ENCODE measurements at regions not wholly inside any gene's neighbourhood (a gene's known extent, or its start where the extent isn't known, plus 50 kb on each side); places are given as distances from the start of the nearest gene placed in this dataset. TPM values are rescaled to one million over a fixed set of nuclear protein-coding genes. Genes with fewer than 3 reads are reported as not detected.

- Histone ChIP-seq H2AFZ (ENCODE audit: low read length) (no peak overlapping the region), H3K9me3 (ENCODE audit: low read depth, low read length) (no peaks in the 10 kb centered on the region), H3K27ac (ENCODE audit: low read depth, low read length) (no peak overlapping the region), H3K36me3 (ENCODE audit: insufficient read depth, low read length) (no peaks in the 10 kb centered on the region), H4K20me1 (ENCODE audit: insufficient read depth, low read length) (no peaks in the 10 kb centered on the region), H3K27me3 (ENCODE audit: insufficient read depth, low read length) (no peaks in the 10 kb centered on the region), H3K4me2 (ENCODE audit: insufficient read depth, low read length) (no peak overlapping the region), H3K79me2 (ENCODE audit: insufficient read depth, low read length) (no peaks in the 10 kb centered on the region), H3K4me1 (ENCODE audit: insufficient read depth, low read length) (no peaks in the 10 kb centered on the region), H3K4me3 (ENCODE audit: insufficient read depth, low read length) (no peak overlapping the region)
- DNase-seq (ENCODE audit: insufficient read length, low spot score, missing footprints), result no peak
- no peak for TF ChIP-seq CTCF (IDR thresholded peaks at IDR 0.05; ENCODE audit: extremely low read depth, low read depth, low read length)
These were observed 644.4 kb downstream of the STPG2 start for GRCh38 chr4:97498875-97499274.

- H3K36me3 ChIP-seq (ENCODE audit: insufficient read depth, low read length), result no peaks in the 10 kb centered on the region
These were observed 642.9 kb downstream of the STPG2 start for GRCh38 chr4:97500423-97500822.

GRCh38 chr4:97504713-97505112 lies 638.6 kb downstream of the STPG2 start:
- no peak for TF ChIP-seq CTCF (IDR thresholded peaks at IDR 0.05; ENCODE audit: extremely low read depth, low read depth, low read length)
- Histone ChIP-seq H3K4me2 (ENCODE audit: insufficient read depth, low read length) (no peak overlapping the region), H3K36me3 (ENCODE audit: insufficient read depth, low read length) (no peaks in the 10 kb centered on the region), H3K4me3 (ENCODE audit: insufficient read depth, low read length) (no peak overlapping the region), H3K9me3 (ENCODE audit: low read depth, low read length) (no peaks in the 10 kb centered on the region), H2AFZ (ENCODE audit: low read length) (no peak overlapping the region), H3K79me2 (ENCODE audit: insufficient read depth, low read length) (no peaks in the 10 kb centered on the region), H3K4me1 (ENCODE audit: insufficient read depth, low read length) (no peaks in the 10 kb centered on the region), H3K27me3 (ENCODE audit: insufficient read depth, low read length) (no peaks in the 10 kb centered on the region), H4K20me1 (ENCODE audit: insufficient read depth, low read length) (no peaks in the 10 kb centered on the region), H3K27ac (ENCODE audit: low read depth, low read length) (no peak overlapping the region)
- DNase-seq (ENCODE audit: insufficient read length, low spot score, missing footprints), result no peak

More at GRCh38 chr4:97500423-97500822, 642.9 kb downstream of the STPG2 start:
- no peak for TF ChIP-seq CTCF (IDR thresholded peaks at IDR 0.05; ENCODE audit: extremely low read depth, low read depth, low read length)
- Histone ChIP-seq H4K20me1 (ENCODE audit: insufficient read depth, low read length) (no peaks in the 10 kb centered on the region), H3K27ac (ENCODE audit: low read depth, low read length) (no peak overlapping the region), H3K27me3 (ENCODE audit: insufficient read depth, low read length) (no peaks in the 10 kb centered on the region), H2AFZ (ENCODE audit: low read length) (no peak overlapping the region), H3K4me1 (ENCODE audit: insufficient read depth, low read length) (no peaks in the 10 kb centered on the region), H3K9me3 (ENCODE audit: low read depth, low read length) (no peaks in the 10 kb centered on the region), H3K4me3 (ENCODE audit: insufficient read depth, low read length) (no peak overlapping the region), H3K4me2 (ENCODE audit: insufficient read depth, low read length) (no peak overlapping the region), H3K79me2 (ENCODE audit: insufficient read depth, low read length) (no peaks in the 10 kb centered on the region)
- no peak for DNase-seq (ENCODE audit: insufficient read length, low spot score, missing footprints)

DNA sequence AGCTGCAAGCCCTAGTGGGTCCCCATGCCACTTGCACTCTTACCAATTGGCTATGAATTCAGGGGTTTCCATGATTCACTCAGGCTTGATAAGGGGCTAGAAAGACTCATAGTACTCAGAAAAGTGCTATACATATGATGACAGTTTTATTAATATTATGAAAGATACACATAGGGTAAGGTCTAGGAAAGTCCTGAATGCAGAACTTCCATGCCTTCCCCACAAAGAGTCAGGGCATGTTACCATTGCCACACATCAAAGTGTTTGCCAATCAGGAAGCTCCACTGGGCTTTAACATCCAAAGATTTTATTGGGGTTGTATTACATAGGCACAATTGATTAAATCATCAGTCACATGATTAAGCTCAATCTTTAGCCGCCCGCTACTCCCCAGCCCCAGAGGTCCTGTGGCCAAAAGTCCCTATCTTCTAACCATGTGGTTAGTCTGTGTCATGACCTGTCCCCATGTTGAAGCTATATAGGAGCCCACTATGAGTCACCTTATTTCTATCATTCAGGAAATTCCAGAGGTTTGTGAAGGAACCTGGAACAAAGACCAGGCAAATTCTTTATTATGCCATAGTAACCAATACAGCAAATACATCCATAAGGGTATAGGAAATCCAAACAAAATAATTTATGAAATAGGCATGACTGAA lies 635.6 kb downstream of the STPG2 start:
- no peak for DNase-seq (ENCODE audit: insufficient read length, low spot score, missing footprints)
- no peak for TF ChIP-seq CTCF (IDR thresholded peaks at IDR 0.05; ENCODE audit: extremely low read depth, low read depth, low read length)
- no peak overlapping the region for H2AFZ ChIP-seq (ENCODE audit: low read length)
- no peaks in the 10 kb centered on the region for H3K9me3 ChIP-seq (ENCODE audit: low read depth, low read length)
- H3K36me3 ChIP-seq (ENCODE audit: insufficient read depth, low read length), result no peaks in the 10 kb centered on the region
- no peaks in the 10 kb centered on the region for H4K20me1 ChIP-seq (ENCODE audit: insufficient read depth, low read length)
- H3K4me3 ChIP-seq (ENCODE audit: insufficient read depth, low read length), result no peak overlapping the region
- H3K4me1 ChIP-seq (ENCODE audit: insufficient read depth, low read length), result no peaks in the 10 kb centered on the region
- no peaks in the 10 kb centered on the region for H3K27me3 ChIP-seq (ENCODE audit: insufficient read depth, low read length)
- H3K27ac ChIP-seq (ENCODE audit: low read depth, low read length), result no peak overlapping the region
- no peak overlapping the region for H3K4me2 ChIP-seq (ENCODE audit: insufficient read depth, low read length)
- no peaks in the 10 kb centered on the region for H3K79me2 ChIP-seq (ENCODE audit: insufficient read depth, low read length)

Small RNAs in the stretch of these regions (small RNA-seq; reads per million reads assigned to genes)
- gene COX7A2P2 (not detected), gene RNU6-34P (0.67 reads per million)
